HEK293 (cell line): ENCODE measurements at regions not wholly inside any gene's neighbourhood (a gene's known extent, or its start where the extent isn't known, plus 50 kb on each side); places are given as distances from the start of the nearest gene placed in this dataset.

Experiments
- CTCF ChIP-seq: fragments of 450-650 bp; formaldehyde crosslinking; IDR thresholded peaks from 2 replicates; pipeline ENCODE4 v1.5.1; 2016; ENCODE audit warnings: missing biosample characterization, missing genetic modification characterization
- HOXA7 ChIP-seq: sonication (generic); formaldehyde crosslinking; IDR thresholded peaks from 2 replicates; pipeline ENCODE4 v1.8.1; 2022; ENCODE audit warnings: missing genetic modification reagents, borderline replicate concordance
- KLF1 ChIP-seq: fragments of 450-650 bp; formaldehyde crosslinking; IDR thresholded peaks from 2 replicates; pipeline ENCODE4 v1.5.1; 2016; ENCODE audit warnings: missing biosample characterization, missing genetic modification characterization
- KLF16 ChIP-seq: fragments of 450-650 bp; formaldehyde crosslinking; IDR thresholded peaks from 2 replicates; pipeline ENCODE4 v1.5.1; 2017; ENCODE audit warnings: missing biosample characterization, missing genetic modification characterization
- SETDB1 ChIP-seq: IDR thresholded peaks from one replicate; pipeline ENCODE4 v1.6.1; 2017; ENCODE audit warnings: mild to moderate bottlenecking, low read length, moderate library complexity, mixed read lengths; ENCODE audit not compliant: insufficient read length
- ZBTB11 ChIP-seq: fragments of 450-650 bp; formaldehyde crosslinking; conservative IDR thresholded peaks from 2 replicates; pipeline ENCODE4 v1.5.1; 2016; ENCODE audit warnings: low read depth, missing biosample characterization, missing genetic modification characterization
- ZBTB48 ChIP-seq: fragments of 450-650 bp; formaldehyde crosslinking; IDR thresholded peaks from 2 replicates; pipeline ENCODE4 v1.5.1; 2016; ENCODE audit warnings: missing biosample characterization, missing genetic modification characterization
- ZBTB7A ChIP-seq: fragments of 450-650 bp; formaldehyde crosslinking; IDR thresholded peaks from 2 replicates; pipeline ENCODE4 v1.5.1; 2016; ENCODE audit warnings: low read depth, missing biosample characterization, missing genetic modification characterization
- ZFP41 ChIP-seq: fragments of 450-650 bp; formaldehyde crosslinking; IDR thresholded peaks from 2 replicates; pipeline ENCODE4 v1.5.1; 2016; ENCODE audit warnings: missing biosample characterization, missing genetic modification characterization, borderline replicate concordance
- ZNF510 ChIP-seq: fragments of 450-650 bp; formaldehyde crosslinking; IDR thresholded peaks from 2 replicates; pipeline ENCODE4 v1.5.1; 2018; ENCODE audit warnings: mild to moderate bottlenecking, missing genetic modification characterization, missing biosample characterization; ENCODE audit not compliant: insufficient replicate concordance
- ZNF530 ChIP-seq: fragments of 450-650 bp; formaldehyde crosslinking; IDR thresholded peaks from 2 replicates; pipeline ENCODE4 v1.5.1; 2016; ENCODE audit warnings: low read depth, missing biosample characterization, missing genetic modification characterization
- ZNF596 ChIP-seq: fragments of 450-650 bp; IDR thresholded peaks from 2 replicates; pipeline ENCODE4 v1.5.0; 2018; ENCODE audit warnings: missing biosample characterization, mild to moderate bottlenecking, missing genetic modification characterization, moderate library complexity
- ZNF777 ChIP-seq: fragments of 450-650 bp; formaldehyde crosslinking; IDR thresholded peaks from 2 replicates; pipeline ENCODE4 v1.5.1; 2017; ENCODE audit warnings: missing biosample characterization, missing genetic modification characterization, borderline replicate concordance

- TF ChIP-seq ZNF596 (tag by site-specific recombination) (no peak), CTCF (no peak), HOXA7 (no peak), ZBTB48 (no peak), KLF16 (tag by site-specific recombination) (no peak), ZBTB7A (tag by site-specific recombination) (no peak), ZNF777 (tag by site-specific recombination) (no peak), KLF1 (tag by site-specific recombination) (no peak), ZNF530 (tag by site-specific recombination) (no peak), SETDB1 (no peak), ZFP41 (tag by site-specific recombination) (no peak), ZNF510 (no peak), ZBTB11 (no peak)
Measured at GRCh38 chr14:88952901-88953300, 128.4 kb downstream of the TTC8 start.
